ENCODE measurements at regions not wholly inside any gene's neighbourhood (a gene's known extent, or its start where the extent isn't known, plus 50 kb on each side); places are given as distances from the start of the nearest gene placed in this dataset.

- intact Hi-C loops (cut with DNase I; ENCODE audit: low total_unique reads), result no loop called here
- TF ChIP-seq CTCF (IDR thresholded peaks at IDR 0.05), result no peak
- no peak for TF ChIP-seq POLR2AphosphoS5 (IDR thresholded peaks at IDR 0.05)
- no peak for TF ChIP-seq POLR2A (IDR thresholded peaks at IDR 0.05)
- Histone ChIP-seq H3K4me3 (no peak overlapping the region), H3K9me3 (peaks cover 0 to 8% of the 10 kb centered on the region in 2 donors), H3K4me1 (no peaks in the 10 kb centered on the region), H3K27ac (no peak overlapping the region), H3K36me3 (no peaks in the 10 kb centered on the region), H3K27me3 (no peaks in the 10 kb centered on the region)
- DNase-seq (ENCODE audit: low spot score in 2 of 2), result no peak
These were observed 281.7 kb downstream of the BCL11A start for GRCh38 chr2:60271713-60272112.

GRCh38 chr2:60271131-60271530 lies 282.3 kb downstream of the BCL11A start:
- DNase-seq (ENCODE audit: low spot score in 2 of 2), result no peak
- H3K27ac ChIP-seq, result no peak overlapping the region
- intact Hi-C loops (cut with DNase I; ENCODE audit: low total_unique reads), result no loop called here

GRCh38 chr2:60268661-60269060 lies 284.8 kb downstream of the BCL11A start:
- Histone ChIP-seq H3K4me1 (no peaks in the 10 kb centered on the region), H3K9me3 (no peaks in the 10 kb centered on the region), H3K4me3 (no peak overlapping the region), H3K27me3 (no peaks in the 10 kb centered on the region), H3K36me3 (no peaks in the 10 kb centered on the region), H3K27ac (no peak overlapping the region)
- no peak for DNase-seq (ENCODE audit: low spot score in 2 of 2)
- intact Hi-C loops (cut with DNase I; ENCODE audit: low total_unique reads), result no loop called here
- TF ChIP-seq POLR2A (IDR thresholded peaks at IDR 0.05) (no peak), CTCF (IDR thresholded peaks at IDR 0.05) (no peak), POLR2AphosphoS5 (IDR thresholded peaks at IDR 0.05) (no peak)

More at GRCh38 chr2:60271131-60271530, 282.3 kb downstream of the BCL11A start:
- Histone ChIP-seq H3K4me1 (no peaks in the 10 kb centered on the region), H3K4me3 (no peak overlapping the region), H3K36me3 (no peaks in the 10 kb centered on the region), H3K9me3 (peaks cover 0 to 8% of the 10 kb centered on the region in 2 donors), H3K27me3 (no peaks in the 10 kb centered on the region)
- TF ChIP-seq CTCF (IDR thresholded peaks at IDR 0.05) (no peak), POLR2AphosphoS5 (IDR thresholded peaks at IDR 0.05) (no peak), POLR2A (IDR thresholded peaks at IDR 0.05) (no peak)

- no peak overlapping the region for H3K4me3 ChIP-seq
- no peaks in the 10 kb centered on the region for H3K27me3 ChIP-seq
- H3K4me1 ChIP-seq, result no peaks in the 10 kb centered on the region
- TF ChIP-seq CTCF (IDR thresholded peaks at IDR 0.05), result no peak
- no peak for TF ChIP-seq POLR2AphosphoS5 (IDR thresholded peaks at IDR 0.05)
- no peak for TF ChIP-seq POLR2A (IDR thresholded peaks at IDR 0.05)
- no peaks in the 10 kb centered on the region for H3K9me3 ChIP-seq
- DNase-seq (ENCODE audit: low spot score in 2 of 2), result no peak
- no peak overlapping the region for H3K27ac ChIP-seq
- intact Hi-C loops (cut with DNase I; ENCODE audit: low total_unique reads), result no loop called here
- H3K36me3 ChIP-seq, result no peaks in the 10 kb centered on the region
These were observed 285.4 kb downstream of the BCL11A start for GRCh38 chr2:60268032-60268431.

- Histone ChIP-seq H3K4me1 (no peaks in the 10 kb centered on the region), H3K27ac (no peak overlapping the region), H3K9me3 (no peaks in the 10 kb centered on the region), H3K4me3 (no peak overlapping the region), H3K36me3 (no peaks in the 10 kb centered on the region), H3K27me3 (no peaks in the 10 kb centered on the region)
- intact Hi-C loops (cut with DNase I; ENCODE audit: low total_unique reads), result no loop called here
- no peak for DNase-seq (ENCODE audit: low spot score in 2 of 2)
- TF ChIP-seq CTCF (IDR thresholded peaks at IDR 0.05) (no peak), POLR2A (IDR thresholded peaks at IDR 0.05) (no peak), POLR2AphosphoS5 (IDR thresholded peaks at IDR 0.05) (no peak)
These were observed 286.3 kb downstream of the BCL11A start for GRCh38 chr2:60267122-60267521.
